A172 (cell line): ENCODE measurements at regions not wholly inside any gene's neighbourhood (a gene's known extent, or its start where the extent isn't known, plus 50 kb on each side); places are given as distances from the start of the nearest gene placed in this dataset.
"Not testable (repeated sequence)": the region's sequence is repeated elsewhere in the genome, so short reads cannot be mapped to it uniquely, and the experiment has no call there.

Experiments
- DNase-seq: peaks from one replicate; pipeline ENCODE4 v3.0.0-alpha.2; 2015; ENCODE audit warnings: low spot score

GRCh38 chr14:105621479-105622328 lies 95.3 kb downstream of the TMEM121 start:
- not testable (repeated sequence) for DNase-seq

DNA sequence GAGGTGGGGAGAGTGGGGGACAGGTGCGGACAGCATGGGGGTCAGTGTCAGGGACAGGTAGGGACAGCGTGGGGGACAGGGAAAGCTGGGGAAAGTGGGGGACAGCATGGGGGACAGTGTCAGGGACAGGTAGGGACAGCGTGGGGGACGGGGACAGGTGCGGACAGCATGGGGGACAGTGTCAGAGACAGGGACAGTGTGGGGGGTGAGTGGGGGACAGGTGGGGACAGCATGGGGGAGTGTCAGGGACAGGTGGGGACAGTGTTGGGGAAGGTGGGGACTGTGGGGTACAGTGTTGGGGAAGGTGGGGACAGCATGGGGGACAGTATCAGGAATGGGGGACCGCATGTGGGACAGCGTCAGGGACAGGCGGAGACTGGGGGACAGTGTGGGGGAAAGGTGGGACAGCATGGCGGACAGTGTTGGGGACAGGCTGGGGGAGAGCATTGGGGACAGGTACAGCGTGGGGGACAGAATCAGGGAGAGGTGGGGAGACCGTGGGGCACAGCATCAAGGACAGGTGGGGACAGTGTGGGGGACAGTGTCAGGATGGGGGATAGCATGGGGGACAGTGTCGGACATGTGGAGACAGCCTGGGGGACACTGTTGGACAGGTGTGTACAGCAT lies 96.1 kb downstream of the TMEM121 start:
- no peak for DNase-seq

DNA sequence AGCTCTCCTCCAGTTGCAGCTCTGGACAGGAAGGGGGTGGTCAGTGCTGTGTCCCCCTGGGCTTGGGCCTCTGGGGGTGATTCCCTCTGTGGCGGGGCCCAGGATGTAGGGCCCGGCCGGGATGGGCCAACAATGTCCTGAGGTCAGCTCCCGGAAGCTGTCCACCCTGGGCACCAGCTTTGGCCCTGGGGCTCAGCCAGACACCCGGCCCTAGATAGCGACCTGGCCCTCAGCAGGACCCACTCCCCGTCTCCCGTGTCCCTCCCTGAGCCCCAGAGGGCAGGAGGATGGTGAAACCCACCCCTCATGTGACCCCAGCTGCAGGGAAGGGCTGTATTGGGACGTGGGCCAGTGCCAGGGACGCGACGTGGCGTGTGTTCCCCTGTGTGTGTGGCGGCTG lies 96.8 kb downstream of the TMEM121 start:
- not testable (repeated sequence) for DNase-seq

GRCh38 chr14:105624346-105624745 lies 98.0 kb downstream of the TMEM121 start:
- not testable (repeated sequence) for DNase-seq

- DNase-seq: not testable (repeated sequence)
Observed at GRCh38 chr14:105624749-105625434, 98.5 kb downstream of the TMEM121 start.

- DNase-seq: not testable (repeated sequence)
Observed at GRCh38 chr14:105625448-105625847, 99.1 kb downstream of the TMEM121 start.

DNA sequence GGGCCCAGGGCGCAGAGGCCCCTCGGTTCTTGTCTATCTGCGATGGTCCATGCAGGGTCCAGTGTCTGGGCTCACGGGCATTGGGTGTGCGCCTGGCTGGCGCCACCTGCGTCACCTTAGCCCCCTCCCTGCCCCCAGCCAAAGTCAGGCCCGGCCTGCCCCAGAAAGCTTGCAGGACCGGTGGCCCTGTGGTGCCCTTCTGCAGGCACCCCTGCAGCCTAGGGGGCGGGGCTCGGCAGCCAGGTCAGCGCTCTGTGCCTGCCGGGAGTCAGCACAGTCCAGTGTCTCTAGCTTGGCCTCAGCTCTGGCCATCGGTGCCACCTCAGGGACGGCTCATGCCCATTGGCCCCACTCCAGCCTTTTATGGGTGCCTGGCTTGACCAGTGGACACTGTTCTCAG lies 99.7 kb downstream of the TMEM121 start:
- DNase-seq: not testable (repeated sequence)

DNA sequence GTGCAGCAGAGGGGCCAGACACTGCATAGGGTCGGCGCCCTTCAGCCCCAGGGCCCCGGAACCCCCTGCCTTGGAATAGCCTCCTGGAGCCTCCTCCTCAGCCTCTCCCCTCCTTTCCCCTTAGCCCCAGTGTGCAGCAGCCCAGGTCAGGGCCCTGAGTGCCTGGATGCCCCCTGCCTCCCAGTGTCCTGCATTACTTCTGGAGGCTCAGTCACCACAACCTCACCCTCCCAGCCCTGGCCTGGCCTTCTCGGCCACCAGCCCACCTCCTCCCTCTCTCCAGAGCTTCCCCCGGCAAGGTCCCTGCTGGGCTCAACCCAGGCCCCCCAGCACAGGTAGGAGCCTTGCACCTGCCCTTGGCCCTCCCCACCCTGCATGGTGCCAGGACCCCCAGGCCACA lies 100.3 kb downstream of the TMEM121 start:
- not testable (repeated sequence) for DNase-seq

DNA sequence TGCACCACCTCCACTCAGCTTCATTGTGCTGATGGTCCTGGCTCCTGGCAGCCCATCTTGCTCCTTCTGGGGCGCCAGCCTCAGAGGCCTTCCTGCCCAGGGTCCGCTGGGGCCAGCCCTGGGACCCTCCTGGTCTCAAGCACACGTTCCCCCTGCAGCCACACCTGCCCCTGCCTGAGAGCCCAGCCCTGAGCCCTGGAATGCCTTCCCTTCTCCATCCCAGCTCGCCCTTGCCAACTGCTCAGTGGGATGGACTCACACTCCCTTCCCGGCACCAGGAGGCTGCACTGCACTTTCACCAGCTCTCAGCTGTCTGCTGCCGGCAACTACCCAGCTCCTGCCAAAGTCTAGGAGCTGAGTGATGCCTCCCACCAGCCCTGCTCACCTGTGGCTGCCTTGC lies 100.9 kb downstream of the TMEM121 start:
- not testable (repeated sequence) for DNase-seq

- no peak for DNase-seq
Observed at GRCh38 chr14:105627701-105628100, 101.3 kb downstream of the TMEM121 start.

DNA sequence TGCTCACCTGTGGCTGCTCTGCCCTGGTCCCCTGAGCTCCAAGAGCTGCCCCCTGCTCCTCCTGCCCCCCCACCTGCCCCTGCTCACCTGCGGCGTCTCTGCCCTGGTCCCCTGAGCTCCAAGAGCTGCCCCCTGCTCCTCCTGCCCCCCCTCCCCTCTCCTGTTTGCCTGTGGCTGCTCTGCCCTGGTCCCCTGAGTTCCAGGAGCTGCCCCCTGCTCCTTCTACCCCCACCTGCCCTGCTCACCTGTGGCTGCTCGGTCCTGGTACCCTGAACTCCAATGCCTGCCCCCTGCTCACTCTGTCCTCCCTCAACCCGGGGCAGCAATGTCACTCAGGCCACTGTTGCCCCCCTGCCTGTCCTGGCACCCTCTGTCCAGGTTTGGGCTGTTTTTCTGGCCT lies 101.7 kb downstream of the TMEM121 start:
- DNase-seq: not testable (repeated sequence)

DNA sequence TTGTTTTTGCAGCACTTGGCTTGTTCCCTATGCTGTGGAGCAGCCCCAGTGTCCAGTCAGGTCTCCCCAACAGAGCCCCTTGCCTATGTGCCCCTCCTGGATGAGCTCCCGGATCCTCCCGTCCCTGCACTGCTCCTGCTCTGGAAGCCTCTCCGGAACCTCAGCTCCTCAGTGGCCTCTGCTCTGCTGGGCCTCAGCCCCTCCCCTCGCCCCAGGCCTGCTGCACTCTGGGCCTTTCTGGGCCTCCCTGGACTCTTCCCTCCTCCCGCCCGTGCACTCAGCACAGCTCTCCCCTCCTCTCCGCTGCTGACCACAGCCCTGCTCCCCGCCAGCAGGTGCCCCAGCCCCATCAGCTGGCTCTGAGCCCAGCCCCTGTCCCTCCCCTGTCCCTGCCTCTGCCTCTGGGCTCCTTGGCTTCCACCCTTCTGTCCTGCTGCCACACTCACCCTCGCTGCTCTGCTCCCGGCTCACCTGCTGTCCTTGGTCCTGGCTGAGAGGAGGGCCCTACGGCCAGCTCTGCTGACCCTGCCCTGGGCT lies 102.2 kb downstream of the TMEM121 start:
- DNase-seq: not testable (repeated sequence)

GRCh38 chr14:105629091-105629885 lies 102.9 kb downstream of the TMEM121 start:
- not testable (repeated sequence) for DNase-seq

- DNase-seq: no peak
Observed at GRCh38 chr14:105629886-105630215, 103.5 kb downstream of the TMEM121 start.

GRCh38 chr14:105630293-105630934 lies 104.0 kb downstream of the TMEM121 start:
- DNase-seq: not testable (repeated sequence)

DNA sequence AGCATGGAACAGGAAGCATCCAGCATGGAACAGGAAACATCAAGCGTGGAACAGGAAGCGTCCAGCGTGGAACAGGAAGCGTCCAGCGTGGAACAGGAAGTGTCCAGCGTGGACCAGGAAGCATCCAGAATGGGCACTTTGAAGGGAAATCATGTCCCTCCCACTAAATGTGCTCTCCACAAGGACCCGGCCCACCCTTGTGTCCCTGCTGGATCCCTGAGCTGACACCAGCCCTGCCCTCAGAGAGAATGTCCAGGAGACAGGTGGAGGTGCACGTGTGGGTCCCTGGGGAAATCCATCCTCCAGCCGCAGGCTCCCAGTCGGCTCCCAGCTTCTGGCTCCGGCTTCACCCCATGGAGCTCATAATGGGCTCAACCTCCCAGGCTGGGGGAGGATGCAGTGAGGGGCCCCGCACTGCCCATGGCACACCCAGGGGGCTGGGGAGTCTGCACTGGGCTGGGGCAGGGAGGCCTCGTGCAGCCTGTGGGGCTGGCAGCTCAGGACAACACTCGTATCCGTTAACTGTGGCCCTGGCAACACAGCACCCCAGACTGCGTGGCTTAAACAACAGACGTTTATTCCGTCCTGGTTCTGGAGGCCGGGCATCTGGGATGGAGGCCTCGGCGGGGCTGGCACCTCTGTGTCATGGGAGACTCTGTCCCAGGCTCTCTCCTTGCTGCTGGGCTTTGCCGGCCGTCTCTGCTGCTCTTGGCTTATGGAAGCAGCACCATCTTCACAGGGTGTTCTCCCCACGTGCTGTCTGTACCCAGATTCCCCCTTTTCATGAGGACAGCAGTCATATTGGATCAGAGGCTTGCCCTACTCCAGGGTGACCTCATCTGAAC lies 104.8 kb downstream of the TMEM121 start:
- not testable (repeated sequence) for DNase-seq

DNA sequence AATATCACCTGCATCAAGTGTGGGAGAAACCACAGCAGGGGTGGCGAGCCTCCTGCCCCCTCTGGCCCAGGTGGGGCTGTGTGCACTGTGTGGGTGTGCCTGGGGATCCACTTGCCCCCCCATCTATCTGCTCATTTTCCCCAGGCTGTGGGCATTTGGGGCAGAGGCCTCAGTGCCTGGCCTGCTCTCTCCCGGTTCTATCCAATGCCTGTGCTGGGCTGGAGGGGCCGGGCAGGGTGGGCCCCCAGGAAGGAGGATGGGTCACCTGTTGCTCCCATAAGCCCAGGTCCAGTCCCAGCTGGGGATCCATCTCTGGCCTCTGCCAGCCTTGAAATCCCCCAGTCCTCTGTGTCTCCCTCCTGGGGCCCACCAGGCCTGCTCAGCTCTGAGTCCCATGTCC lies 105.6 kb downstream of the TMEM121 start:
- DNase-seq: no peak

DNA sequence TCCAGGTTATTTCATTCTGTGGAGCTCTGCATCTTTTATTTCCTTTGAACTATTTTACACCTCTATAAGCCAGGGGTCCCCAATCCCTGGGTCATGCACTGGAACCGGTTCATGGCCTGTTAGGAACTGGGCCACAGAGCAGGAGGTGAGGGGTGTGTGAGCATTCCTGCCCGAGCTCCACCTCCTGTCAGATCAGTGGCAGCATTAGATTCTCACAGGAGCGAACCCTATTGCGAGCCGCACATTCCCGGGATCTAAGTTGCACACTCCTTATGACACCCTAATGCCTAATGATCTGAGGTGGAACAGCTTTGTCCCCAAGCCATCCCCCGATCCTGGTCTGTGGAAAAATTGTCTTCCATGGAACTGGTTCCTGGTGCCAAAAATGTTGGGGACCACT lies 107.2 kb downstream of the TMEM121 start:
- not testable (repeated sequence) for DNase-seq

DNA sequence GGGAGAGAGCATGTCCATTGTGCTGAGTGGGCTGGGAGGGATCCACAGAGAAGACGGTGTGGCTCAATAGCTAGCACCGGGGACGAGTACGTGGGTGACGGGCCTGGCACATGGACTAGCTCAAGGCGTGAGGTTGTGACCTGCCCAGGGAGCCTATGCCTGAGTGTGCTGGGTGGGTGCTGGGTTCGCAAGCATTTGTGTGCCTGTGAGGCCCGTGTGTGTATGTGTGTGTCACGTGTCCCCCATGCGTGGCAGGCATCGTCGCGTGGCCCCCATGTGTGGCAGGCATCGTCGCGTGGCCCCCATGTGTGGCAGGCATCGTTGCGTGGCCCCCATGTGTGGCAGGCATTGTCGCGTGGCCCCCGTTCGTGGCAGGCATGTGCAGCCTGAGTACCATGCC lies 109.2 kb downstream of the TMEM121 start:
- no peak for DNase-seq

DNA sequence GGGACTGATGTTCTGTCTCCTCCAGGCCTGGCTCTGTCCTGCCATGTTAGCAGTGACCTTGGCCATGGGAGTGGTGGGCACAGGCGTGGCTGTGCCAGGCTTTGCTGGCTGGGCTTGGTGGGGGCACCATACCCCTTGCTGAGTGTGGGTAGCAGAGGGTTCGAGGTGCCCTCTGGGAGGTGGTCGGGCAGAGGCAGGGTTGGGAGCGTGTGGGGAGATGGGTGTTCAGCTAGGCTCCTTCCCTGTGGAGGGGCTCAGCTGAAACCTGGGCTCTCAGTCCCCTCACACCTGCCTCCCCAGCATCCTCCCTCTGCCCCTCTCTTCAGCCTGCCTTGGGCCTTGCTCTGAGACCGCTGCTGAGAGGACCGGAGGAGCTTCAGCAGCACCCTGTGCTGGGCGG lies 109.6 kb downstream of the TMEM121 start:
- DNase-seq: not testable (repeated sequence)
